Testis (tissue), 2 donors: ENCODE measurements at regions not wholly inside any gene's neighbourhood (a gene's known extent, or its start where the extent isn't known, plus 50 kb on each side); places are given as distances from the start of the nearest gene placed in this dataset.

Experiments used
- CTCF ChIP-seq, 3 experiments: fragments of 450-650 bp in 2 of 3; fragments of 200-600 bp in 1 of 3; sonication (generic) in 1 of 3; IDR thresholded peaks; one replicate each; pipeline ENCODE4 v1.5.1; 2016 to 2019; ENCODE audit warnings: antibody characterized with exemption in 3 of 3, mild to moderate bottlenecking in 2 of 3, moderate library complexity in 1 of 3
- POLR2A ChIP-seq: fragments of 450-650 bp; IDR thresholded peaks from one replicate; pipeline ENCODE4 v1.6.1; 2017; ENCODE audit warnings: antibody characterized with exemption, mild to moderate bottlenecking, moderate library complexity

GRCh38 chr5:94039101-94039500, 297.7 kb upstream of the POU5F2 start:
- TF ChIP-seq CTCF (IDR thresholded peaks at IDR 0.05) (no peak), POLR2A (no peak)
